Vagina (tissue), 2 donors: ENCODE measurements at regions not wholly inside any gene's neighbourhood (a gene's known extent, or its start where the extent isn't known, plus 50 kb on each side); places are given as distances from the start of the nearest gene placed in this dataset.

Experiments used
- DNase-seq, 2 donors: peaks; one replicate each; pipeline ENCODE4 v3.0.0-alpha.2; 2017; ENCODE audit errors: extremely low spot score in 2 of 2
- H3K27ac ChIP-seq: fragments of 200-600 bp; sonication (generic); one replicate; pipeline ENCODE4 v1.5.1; 2019
- H3K27me3 ChIP-seq: fragments of 200-600 bp; sonication (generic); one replicate; pipeline ENCODE4 v1.5.1; 2019
- H3K36me3 ChIP-seq, 2 donors: fragments of 200-600 bp; sonication (generic); one replicate each; pipeline ENCODE4 v1.5.1; 2017 to 2019
- H3K4me1 ChIP-seq: fragments of 200-600 bp; sonication (generic); one replicate; pipeline ENCODE4 v1.5.1; 2019
- H3K4me3 ChIP-seq, 2 donors: fragments of 200-600 bp; sonication (generic); 1 replicate in 1 of 2; 2 replicates in 1 of 2; pipeline ENCODE4 v1.5.1; 2016 to 2019
- H3K9me3 ChIP-seq: fragments of 200-600 bp; sonication (generic); one replicate; pipeline ENCODE4 v1.5.1; 2019
- POLR2A ChIP-seq, 2 donors: fragments of 450-650 bp; IDR thresholded peaks; one replicate each; pipeline ENCODE4 v1.6.1; 2017; ENCODE audit warnings: antibody characterized with exemption in 2 of 2, mild to moderate bottlenecking in 2 of 2, moderate library complexity in 2 of 2
- POLR2AphosphoS5 ChIP-seq, 2 donors: sonication (generic); formaldehyde crosslinking; IDR thresholded peaks; one replicate each; pipeline ENCODE4 v1.9.0; 2017; ENCODE audit warnings: antibody characterized with exemption in 2 of 2, mild to moderate bottlenecking in 2 of 2, low read depth in 1 of 2; ENCODE audit not compliant: insufficient read depth in 1 of 2
- intact Hi-C: fragments of 100-400 bp; cut with DNase I; formaldehyde crosslinking; loops from one replicate; pipeline ENCODE4 v1.15.1; 2023
- TF ChIP-seq, protein P1 (sequence below), 3 experiments: fragments of 450-650 bp in 2 of 3; fragments of 200-600 bp in 1 of 3; sonication (generic) in 1 of 3; IDR thresholded peaks; one replicate each; pipeline ENCODE4 v1.5.1; 2017 to 2019; ENCODE audit warnings: antibody characterized with exemption in 3 of 3, mild to moderate bottlenecking in 2 of 3, moderate library complexity in 2 of 3

DNA sequence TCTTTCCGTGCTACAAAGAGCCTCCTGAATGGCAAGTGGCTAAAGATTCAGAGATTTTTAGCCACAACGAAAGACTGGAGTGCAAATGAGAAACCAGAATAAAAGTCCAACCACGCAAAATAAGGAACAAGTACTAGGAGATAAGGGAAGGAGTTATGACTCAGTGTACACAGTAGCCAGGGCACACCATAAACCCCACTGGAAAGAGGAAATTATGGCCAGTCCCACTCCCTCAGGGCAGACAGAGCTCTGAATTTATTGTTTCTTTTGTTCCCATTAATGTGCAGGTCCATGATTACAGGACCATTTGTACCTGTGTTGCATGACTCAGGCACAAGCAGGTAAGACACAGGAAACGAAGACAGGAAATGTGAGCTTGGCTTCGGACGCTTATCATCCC is 150.3 kb upstream of the PREP start:
- peaks cover 10% of the 10 kb centered on the region for H3K4me1 ChIP-seq
- no peak for TF ChIP-seq POLR2AphosphoS5 (IDR thresholded peaks at IDR 0.05; ENCODE audit: insufficient read depth in 1 of 2, low read depth in 1 of 2)
- TF ChIP-seq, protein P1, sequence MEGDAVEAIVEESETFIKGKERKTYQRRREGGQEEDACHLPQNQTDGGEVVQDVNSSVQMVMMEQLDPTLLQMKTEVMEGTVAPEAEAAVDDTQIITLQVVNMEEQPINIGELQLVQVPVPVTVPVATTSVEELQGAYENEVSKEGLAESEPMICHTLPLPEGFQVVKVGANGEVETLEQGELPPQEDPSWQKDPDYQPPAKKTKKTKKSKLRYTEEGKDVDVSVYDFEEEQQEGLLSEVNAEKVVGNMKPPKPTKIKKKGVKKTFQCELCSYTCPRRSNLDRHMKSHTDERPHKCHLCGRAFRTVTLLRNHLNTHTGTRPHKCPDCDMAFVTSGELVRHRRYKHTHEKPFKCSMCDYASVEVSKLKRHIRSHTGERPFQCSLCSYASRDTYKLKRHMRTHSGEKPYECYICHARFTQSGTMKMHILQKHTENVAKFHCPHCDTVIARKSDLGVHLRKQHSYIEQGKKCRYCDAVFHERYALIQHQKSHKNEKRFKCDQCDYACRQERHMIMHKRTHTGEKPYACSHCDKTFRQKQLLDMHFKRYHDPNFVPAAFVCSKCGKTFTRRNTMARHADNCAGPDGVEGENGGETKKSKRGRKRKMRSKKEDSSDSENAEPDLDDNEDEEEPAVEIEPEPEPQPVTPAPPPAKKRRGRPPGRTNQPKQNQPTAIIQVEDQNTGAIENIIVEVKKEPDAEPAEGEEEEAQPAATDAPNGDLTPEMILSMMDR (IDR thresholded peaks at IDR 0.05), result no peak
- no peak for TF ChIP-seq POLR2A (IDR thresholded peaks at IDR 0.05)
- intact Hi-C loops, result no loop called here

DNA sequence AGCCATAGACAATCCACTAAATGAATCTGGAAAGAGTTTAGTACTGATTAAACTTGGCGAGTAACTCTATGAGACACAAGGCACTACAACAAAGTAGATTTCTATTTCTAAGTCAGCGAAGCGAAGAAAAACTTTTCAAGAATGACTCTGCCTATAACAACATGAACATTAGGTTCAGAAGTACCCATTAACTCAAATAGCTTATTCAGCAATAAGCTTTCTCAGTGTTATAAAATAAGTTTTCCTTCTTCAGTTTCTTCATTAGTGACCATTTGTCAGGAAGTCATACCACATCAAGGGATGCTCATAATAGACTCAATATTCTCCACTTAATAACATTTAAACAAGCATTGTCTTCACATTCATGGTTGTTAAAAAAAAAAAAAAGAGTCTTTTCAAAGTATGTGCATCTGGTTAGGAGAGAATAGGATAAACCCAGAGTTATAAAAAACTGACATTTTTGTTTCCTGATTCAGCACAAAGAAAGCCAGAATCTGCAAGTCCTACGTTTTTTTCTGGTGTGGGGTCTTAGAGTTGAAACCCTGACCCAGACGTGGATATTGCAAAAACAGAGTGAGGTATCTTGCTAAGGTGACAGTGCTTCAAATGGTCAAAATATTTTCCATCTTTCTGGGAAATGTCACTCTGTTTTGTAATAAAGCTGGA is 148.2 kb upstream of the PREP start:
- no peaks in the 10 kb centered on the region for H3K27me3 ChIP-seq
- peaks cover 18% of the 10 kb centered on the region for H3K4me1 ChIP-seq
- TF ChIP-seq, protein P1 (IDR thresholded peaks at IDR 0.05), result no peak
- TF ChIP-seq POLR2A (IDR thresholded peaks at IDR 0.05), result no peak
- no peak for TF ChIP-seq POLR2AphosphoS5 (IDR thresholded peaks at IDR 0.05; ENCODE audit: insufficient read depth in 1 of 2, low read depth in 1 of 2)
- intact Hi-C loops, result no loop called here
- no peak overlapping the region for H3K4me3 ChIP-seq
- H3K36me3 ChIP-seq, result no peaks in the 10 kb centered on the region
- H3K9me3 ChIP-seq, result no peaks in the 10 kb centered on the region
- no peak for DNase-seq
- no peak overlapping the region for H3K27ac ChIP-seq

More for the DNA sequence above, 150.3 kb upstream of the PREP start:
- DNase-seq, result no peak
- no peak overlapping the region for H3K27ac ChIP-seq
- no peaks in the 10 kb centered on the region for H3K9me3 ChIP-seq
- H3K36me3 ChIP-seq, result no peaks in the 10 kb centered on the region
- no peaks in the 10 kb centered on the region for H3K27me3 ChIP-seq
- no peak overlapping the region for H3K4me3 ChIP-seq

DNA sequence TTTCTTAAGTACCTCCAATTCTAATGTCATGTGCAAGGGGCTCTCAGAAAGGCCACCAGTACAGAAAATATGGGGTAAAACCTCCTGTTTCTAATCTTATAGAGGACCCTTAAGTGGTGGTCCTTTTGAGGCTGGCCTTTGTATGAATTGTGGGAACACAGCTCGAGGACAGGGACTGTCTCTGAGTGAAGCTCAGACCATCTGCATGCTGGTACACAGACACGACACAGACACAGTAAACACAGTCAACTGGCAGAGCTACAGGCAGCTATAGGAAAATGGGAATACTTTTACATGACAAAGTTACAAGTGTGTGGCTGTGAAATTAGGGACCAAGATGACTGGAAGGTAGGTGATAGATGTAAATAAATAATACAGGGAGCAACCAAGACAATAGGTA is 143.9 kb upstream of the PREP start:
- H3K27ac ChIP-seq, result peak overlapping the region; percentile 66
- H3K27me3 ChIP-seq, result no peaks in the 10 kb centered on the region
- DNase-seq, result no peak
- no peak for TF ChIP-seq POLR2A (IDR thresholded peaks at IDR 0.05)
- TF ChIP-seq POLR2AphosphoS5 (IDR thresholded peaks at IDR 0.05; ENCODE audit: insufficient read depth in 1 of 2, low read depth in 1 of 2), result no peak
- TF ChIP-seq, protein P1 (IDR thresholded peaks at IDR 0.05), result no peak
- H3K4me3 ChIP-seq, result no peak overlapping the region
- intact Hi-C loops, result no loop called here
- no peaks in the 10 kb centered on the region for H3K9me3 ChIP-seq
- H3K4me1 ChIP-seq, result peaks cover 23% of the 10 kb centered on the region
- no peaks in the 10 kb centered on the region for H3K36me3 ChIP-seq

DNA sequence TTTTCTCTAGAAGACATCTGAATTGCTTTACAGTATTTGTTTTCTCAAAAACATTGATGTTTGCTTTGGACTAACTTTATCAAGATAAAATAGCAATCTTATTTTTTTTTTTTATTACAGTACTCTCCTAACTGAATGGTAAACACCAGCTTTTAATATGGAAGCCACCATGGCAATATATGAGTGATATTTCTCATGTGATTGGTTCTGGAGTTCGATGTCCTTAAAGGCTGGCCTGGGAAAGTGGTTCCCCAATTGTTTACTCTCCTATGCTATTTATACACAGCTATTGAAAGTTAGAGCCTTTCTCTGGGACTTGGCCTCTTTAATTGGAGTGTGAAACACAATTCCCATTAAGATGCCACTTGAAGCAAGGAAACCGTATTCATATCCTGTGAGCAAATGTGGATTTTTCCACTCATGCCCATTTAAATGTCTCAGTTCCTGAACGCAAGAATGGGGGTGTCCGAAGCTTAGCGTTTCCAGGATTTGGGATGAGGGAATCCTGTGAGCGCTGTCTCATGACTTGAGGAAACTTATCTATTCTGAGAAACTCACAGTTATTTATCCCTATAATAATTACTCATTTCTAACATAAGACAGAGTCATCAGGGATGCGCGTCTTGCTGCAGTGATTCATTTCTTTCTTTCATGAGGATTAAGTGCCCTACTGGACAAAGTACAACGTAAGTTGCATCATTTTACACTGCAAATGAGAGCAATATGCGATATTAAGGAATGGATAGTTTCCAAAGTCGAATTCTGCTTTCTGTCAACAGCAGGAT is 143.3 kb upstream of the PREP start:
- no peak for DNase-seq
- Histone ChIP-seq H3K27me3 (no peaks in the 10 kb centered on the region), H3K4me1 (peaks cover 16% of the 10 kb centered on the region), H3K4me3 (no peak overlapping the region), H3K9me3 (no peaks in the 10 kb centered on the region), H3K27ac (peak overlapping the region; percentile 66), H3K36me3 (no peaks in the 10 kb centered on the region)
- intact Hi-C loops, result no loop called here
- TF ChIP-seq, protein P1 (IDR thresholded peaks at IDR 0.05), result no peak
- peak in 1 of 2 donors; percentile 67 for TF ChIP-seq POLR2AphosphoS5 (IDR thresholded peaks at IDR 0.05; ENCODE audit: insufficient read depth in 1 of 2, low read depth in 1 of 2)
